ENCODE measurements at regions not wholly inside any gene's neighbourhood (a gene's known extent, or its start where the extent isn't known, plus 50 kb on each side); places are given as distances from the start of the nearest gene placed in this dataset.

- no peak for TF ChIP-seq POLR2A (IDR thresholded peaks at IDR 0.05)
- TF ChIP-seq CTCF (IDR thresholded peaks at IDR 0.05), result no peak
Measured at GRCh38 chr3:174413062-174413912, 445.8 kb upstream of the NAALADL2 start.
